A549 (cell line): ENCODE measurements at regions not wholly inside any gene's neighbourhood (a gene's known extent, or its start where the extent isn't known, plus 50 kb on each side); places are given as distances from the start of the nearest gene placed in this dataset.

ENCODE experiments used
- ATAC-seq, 2 experiments: fragments of 200-7000 bp in 1 of 2; fragments of >200 bp in 1 of 2; cut with Nextera tagmentation in 1 of 2; cut with Tn5 transposase in 1 of 2; 3 replicates each; pipeline versions ENCODE4 v1.8.0 to v1.9.1; 2018 to 2020; ENCODE audit warnings: mild to moderate bottlenecking in 1 of 2, moderate library complexity in 1 of 2
- CTCF ChIA-PET: fragments of 300-600 bp; sonication (Branson Sonifier 250); formaldehyde crosslinking; extraction: SDS; loops from one replicate; lab custom pipeline; 2021; ENCODE audit warnings: antibody characterized with exemption, inconsistent platforms; lab: Yijun Ruan, JAX
- POLR2A ChIA-PET: fragments of 350-600 bp; formaldehyde crosslinking; extraction: SDS; loops from one replicate; lab custom pipeline; 2021; ENCODE audit warnings: antibody characterized with exemption, inconsistent platforms; lab: Yijun Ruan, JAX
- DNase-seq, 2 experiments: peaks; one replicate each; pipeline versions ENCODE4 v3.0.0 to v3.0.0-alpha.2; 2011 to 2016; ENCODE audit warnings: low read depth in 1 of 2, low spot score in 1 of 2
- FAIRE-seq: peaks from 2 replicates; lab custom pipeline; 2011; peaks lifted over from hg19 to GRCh38; lab: Jason Lieb, UNC
- H3K27ac ChIP-seq, 2 experiments: fragments of >200 bp; sonication (Bioruptor Twin); formaldehyde crosslinking; 3 replicates each; pipeline ENCODE4 v1.5.1; 2016 to 2017
- H3K4me1 ChIP-seq: fragments of >200 bp; sonication (Bioruptor Twin); formaldehyde crosslinking; 3 replicates; pipeline ENCODE4 v1.6.1; 2016
- H3K4me2 ChIP-seq: fragments of >200 bp; sonication (Bioruptor Twin); formaldehyde crosslinking; 3 replicates; pipeline ENCODE4 v1.6.1; 2016
- H3K4me3 ChIP-seq: fragments of >200 bp; sonication (Bioruptor Twin); formaldehyde crosslinking; 3 replicates; pipeline ENCODE4 v1.5.1; 2016
- H3K9me3 ChIP-seq: fragments of >200 bp; sonication (Bioruptor Twin); formaldehyde crosslinking; 3 replicates; pipeline ENCODE4 v1.6.1; 2016
- CBX2 ChIP-seq: fragments of 200-600 bp; sonication (generic); IDR thresholded peaks from 2 replicates; pipeline ENCODE4 v1.6.1; 2016; ENCODE audit warnings: low read depth, mild to moderate bottlenecking, borderline replicate concordance
- EHF ChIP-seq: fragments of 250-450 bp; sonication (Bioruptor Pico); IDR thresholded peaks from 2 replicates; pipeline ENCODE4 v1.5.0; 2020; ENCODE audit warnings: mild to moderate bottlenecking
- EP300 ChIP-seq, 2 experiments: fragments of >200 bp; sonication (Bioruptor Twin); formaldehyde crosslinking; IDR thresholded peaks; 2 replicates in 1 of 2; 3 replicates in 1 of 2; pipeline ENCODE4 v1.6.1; 2016 to 2017
- FOXS1 ChIP-seq: fragments of 250-450 bp; sonication (Bioruptor Pico); IDR thresholded peaks from 2 replicates; pipeline ENCODE4 v1.5.0; 2020; ENCODE audit warnings: mild to moderate bottlenecking, moderate library complexity
- HEYL ChIP-seq: fragments of 250-450 bp; sonication (Bioruptor Pico); IDR thresholded peaks from 2 replicates; pipeline ENCODE4 v1.8.0; 2021; ENCODE audit warnings: mild to moderate bottlenecking, moderate library complexity
- HOXA7 ChIP-seq: fragments of 250-450 bp; sonication (Bioruptor Pico); IDR thresholded peaks from 2 replicates; pipeline ENCODE4 v1.5.0; 2020; ENCODE audit warnings: mild to moderate bottlenecking, moderate library complexity
- HOXB5 ChIP-seq: fragments of 250-450 bp; sonication (Bioruptor Pico); IDR thresholded peaks from 2 replicates; pipeline ENCODE4 v1.5.0; 2020; ENCODE audit warnings: mild to moderate bottlenecking, moderate library complexity
- JUN ChIP-seq, 2 experiments: fragments of >200 bp; sonication (Bioruptor Twin); formaldehyde crosslinking; IDR thresholded peaks; 2 replicates in 1 of 2; 3 replicates in 1 of 2; pipeline ENCODE4 v1.6.1; 2016 to 2017
- JUNB ChIP-seq: fragments of >200 bp; sonication (Bioruptor Twin); formaldehyde crosslinking; IDR thresholded peaks from 2 replicates; pipeline ENCODE4 v1.6.1; 2016
- KDM5A ChIP-seq: fragments of 200-600 bp; sonication (generic); IDR thresholded peaks from 2 replicates; pipeline ENCODE4 v1.6.1; 2016; ENCODE audit warnings: antibody characterized with exemption, mild to moderate bottlenecking
- MYC ChIP-seq: IDR thresholded peaks from 2 replicates; pipeline ENCODE4 v1.6.1; 2012; ENCODE audit warnings: mild to moderate bottlenecking, inconsistent platforms, low read length, improper control_type of control experiment, borderline replicate concordance
- NR3C1 ChIP-seq: fragments of >200 bp; sonication (Bioruptor Twin); formaldehyde crosslinking; IDR thresholded peaks from 3 replicates; pipeline ENCODE4 v1.6.1; 2017
- POLR2AphosphoS2 ChIP-seq: conservative IDR thresholded peaks from 2 replicates; pipeline ENCODE4 v1.6.1; 2012; ENCODE audit warnings: low read length, improper control_type of control experiment, inconsistent platforms
- RAD21 ChIP-seq, 2 experiments: fragments of >200 bp in 1 of 2; sonication (Bioruptor Twin) in 1 of 2; formaldehyde crosslinking in 1 of 2; IDR thresholded peaks in 1 of 2; conservative IDR thresholded peaks in 1 of 2; 2 replicates in 1 of 2; 3 replicates in 1 of 2; pipeline ENCODE4 v1.6.1; 2012 to 2018; ENCODE audit warnings: inconsistent platforms in 1 of 2
- TP53 ChIP-seq: fragments of 250-450 bp; sonication (Bioruptor Pico); IDR thresholded peaks from 2 replicates; pipeline ENCODE4 v1.5.0; 2021; ENCODE audit warnings: mild to moderate bottlenecking, moderate library complexity
- ZFP36 ChIP-seq: fragments of 450-650 bp; IDR thresholded peaks from 2 replicates; pipeline ENCODE4 v1.6.1; 2014; ENCODE audit warnings: borderline replicate concordance; ENCODE audit not compliant: partially characterized antibody
- WGBS: methylation state at CpG from one replicate; pipeline ENCODE4 v1.1.6; 2017; ENCODE audit errors: missing lambda C conversion rate; 5-methylcytosine and 5-hydroxymethylcytosine counted together
- TF ChIP-seq, protein P1 (sequence below): fragments of 250-450 bp; sonication (Bioruptor Pico); IDR thresholded peaks from 2 replicates; pipeline ENCODE4 v1.5.0; 2021; ENCODE audit warnings: mild to moderate bottlenecking, moderate library complexity, borderline replicate concordance
- TF ChIP-seq, protein P2 (sequence below): IDR thresholded peaks from 2 replicates; pipeline ENCODE4 v1.6.1; 2012
- TF ChIP-seq, protein P3 (sequence below): fragments of 450-650 bp; IDR thresholded peaks from 2 replicates; pipeline ENCODE4 v1.6.1; 2014; ENCODE audit warnings: antibody characterized with exemption

DNA sequence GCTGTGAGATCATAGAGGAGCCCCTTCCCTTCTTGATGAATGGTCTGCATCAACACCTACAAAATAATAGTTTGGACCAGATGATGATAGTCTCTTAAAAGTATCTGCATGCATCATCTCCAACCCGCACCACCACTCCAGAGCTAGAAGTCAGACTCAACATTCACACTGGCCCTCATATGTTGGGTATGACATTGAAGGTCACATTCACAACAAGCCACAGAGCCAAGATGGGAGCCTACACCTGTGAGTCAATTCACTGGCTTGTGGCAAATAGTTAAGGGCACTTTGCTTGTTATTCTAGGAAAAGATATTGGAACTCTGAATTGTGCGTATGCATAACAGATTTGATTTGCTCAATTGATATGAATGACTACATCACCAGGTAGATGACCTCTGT is 1197.9 kb downstream of the VRK1 start:
- FAIRE-seq (no peak), ATAC-seq (no peak), DNase-seq (no peak)
- ChIA-PET POLR2A (no interaction called here), CTCF (no interaction called here)
- no peak overlapping the region for H3K4me3 ChIP-seq
- TF ChIP-seq POLR2AphosphoS2 = no peak
- TF ChIP-seq, protein P1, sequence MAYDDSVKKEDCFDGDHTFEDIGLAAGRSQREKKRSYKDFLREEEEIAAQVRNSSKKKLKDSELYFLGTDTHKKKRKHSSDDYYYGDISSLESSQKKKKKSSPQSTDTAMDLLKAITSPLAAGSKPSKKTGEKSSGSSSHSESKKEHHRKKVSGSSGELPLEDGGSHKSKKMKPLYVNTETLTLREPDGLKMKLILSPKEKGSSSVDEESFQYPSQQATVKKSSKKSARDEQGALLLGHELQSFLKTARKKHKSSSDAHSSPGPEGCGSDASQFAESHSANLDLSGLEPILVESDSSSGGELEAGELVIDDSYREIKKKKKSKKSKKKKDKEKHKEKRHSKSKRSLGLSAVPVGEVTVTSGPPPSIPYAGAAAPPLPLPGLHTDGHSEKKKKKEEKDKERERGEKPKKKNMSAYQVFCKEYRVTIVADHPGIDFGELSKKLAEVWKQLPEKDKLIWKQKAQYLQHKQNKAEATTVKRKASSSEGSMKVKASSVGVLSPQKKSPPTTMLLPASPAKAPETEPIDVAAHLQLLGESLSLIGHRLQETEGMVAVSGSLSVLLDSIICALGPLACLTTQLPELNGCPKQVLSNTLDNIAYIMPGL (CRISPR knock-in tag) = no peak
- no peak for TF ChIP-seq HEYL (CRISPR knock-in tag)
- no peak for TF ChIP-seq KDM5A
- TF ChIP-seq EHF (CRISPR knock-in tag) = no peak
- no peak for TF ChIP-seq NR3C1
- TF ChIP-seq EP300 (IDR thresholded peaks at IDR 0.05) = no peak
- no peak for TF ChIP-seq MYC
- TF ChIP-seq JUNB = no peak
- TF ChIP-seq TP53 (CRISPR knock-in tag) = no peak
- no peak for TF ChIP-seq CBX2
- TF ChIP-seq, protein P2, sequence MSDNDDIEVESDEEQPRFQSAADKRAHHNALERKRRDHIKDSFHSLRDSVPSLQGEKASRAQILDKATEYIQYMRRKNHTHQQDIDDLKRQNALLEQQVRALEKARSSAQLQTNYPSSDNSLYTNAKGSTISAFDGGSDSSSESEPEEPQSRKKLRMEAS = no peak
- no peak for TF ChIP-seq ZFP36
- no peaks in the 10 kb centered on the region for H3K9me3 ChIP-seq
- 49% methylated on average over 2 of the region's 2 CpGs for WGBS
- no peak overlapping the region for H3K4me2 ChIP-seq
- no peaks in the 10 kb centered on the region for H3K4me1 ChIP-seq
- no peak overlapping the region for H3K27ac ChIP-seq

DNA sequence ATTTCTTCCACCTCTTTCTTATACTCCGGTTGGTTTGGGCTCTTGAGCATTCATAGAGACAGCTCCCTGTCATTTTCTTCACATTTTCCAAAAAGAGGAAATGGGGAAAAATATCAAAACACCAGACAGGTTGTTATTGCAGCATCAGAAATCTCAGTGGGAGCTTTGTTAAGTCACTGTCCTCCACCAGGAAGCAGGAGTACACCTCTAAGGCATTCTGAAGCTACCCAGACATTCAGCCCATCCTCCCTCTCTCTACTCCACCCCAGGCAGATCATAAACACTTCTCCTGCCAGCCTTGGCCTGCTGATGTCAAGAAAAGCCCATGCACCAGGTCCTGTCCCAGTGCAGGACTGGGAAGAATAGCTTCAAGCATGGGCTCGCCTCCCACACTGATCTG is 1198.3 kb downstream of the VRK1 start:
- FAIRE-seq (no peak), ATAC-seq (no peak), DNase-seq (no peak)
- no peak overlapping the region for H3K27ac ChIP-seq
- ChIA-PET CTCF (no interaction called here), POLR2A (no interaction called here)
- H3K4me2 ChIP-seq = no peak overlapping the region
- no peaks in the 10 kb centered on the region for H3K4me1 ChIP-seq
- no peaks in the 10 kb centered on the region for H3K9me3 ChIP-seq
- WGBS = 13% methylated on average over 2 of the region's 2 CpGs
- no peak overlapping the region for H3K4me3 ChIP-seq
- TF ChIP-seq TP53 (CRISPR knock-in tag) = no peak
- no peak for TF ChIP-seq HOXB5 (CRISPR knock-in tag)

DNA sequence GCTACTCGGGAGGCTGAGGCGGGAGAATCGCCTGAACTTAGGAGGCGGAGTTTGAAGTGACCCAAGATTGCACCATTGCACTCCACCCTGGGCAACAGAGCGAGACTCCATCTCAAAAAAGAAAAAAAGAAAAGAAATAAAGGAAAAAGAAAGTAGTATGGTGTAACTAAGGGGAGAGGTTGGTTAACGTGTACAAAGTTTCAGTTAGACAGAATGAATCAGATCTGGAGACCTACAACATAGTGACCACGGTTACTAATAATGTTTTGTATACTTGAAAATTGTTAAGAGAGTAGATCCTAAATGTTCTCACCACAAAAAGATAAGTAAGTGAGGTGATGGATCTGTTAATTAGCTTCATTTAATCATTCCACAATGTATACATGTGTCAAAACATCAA is 1208.8 kb downstream of the VRK1 start:
- WGBS = 46% methylated on average over 7 of the region's 7 CpGs
- ATAC-seq = no peak
- Histone ChIP-seq H3K9me3 (no peaks in the 10 kb centered on the region), H3K4me3 (no peak overlapping the region), H3K4me2 (no peak overlapping the region), H3K27ac (no peak overlapping the region), H3K4me1 (no peaks in the 10 kb centered on the region)
- no peak for DNase-seq
- ChIA-PET CTCF (interaction anchor here (0.7 kb wide), 1 partner anchor 244 kb away, joined by 4 read pairs; no protein-coding TSS in a partner anchor), POLR2A (no interaction called here)
- no peak for FAIRE-seq
- TF ChIP-seq KDM5A (no peak), JUNB (no peak), JUN (IDR thresholded peaks at IDR 0.05) (no peak), FOXS1 (CRISPR knock-in tag) (no peak), HOXA7 (no peak), POLR2AphosphoS2 (no peak), RAD21 (conservative IDR thresholded peaks at IDR 0.05 in 1 of 2, IDR thresholded peaks at IDR 0.05 in 1 of 2) (no peak)
- TF ChIP-seq, protein P3, sequence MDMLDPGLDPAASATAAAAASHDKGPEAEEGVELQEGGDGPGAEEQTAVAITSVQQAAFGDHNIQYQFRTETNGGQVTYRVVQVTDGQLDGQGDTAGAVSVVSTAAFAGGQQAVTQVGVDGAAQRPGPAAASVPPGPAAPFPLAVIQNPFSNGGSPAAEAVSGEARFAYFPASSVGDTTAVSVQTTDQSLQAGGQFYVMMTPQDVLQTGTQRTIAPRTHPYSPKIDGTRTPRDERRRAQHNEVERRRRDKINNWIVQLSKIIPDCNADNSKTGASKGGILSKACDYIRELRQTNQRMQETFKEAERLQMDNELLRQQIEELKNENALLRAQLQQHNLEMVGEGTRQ = no peak
